HG03045 (cell line): ENCODE measurements at regions not wholly inside any gene's neighbourhood (a gene's known extent, or its start where the extent isn't known, plus 50 kb on each side); places are given as distances from the start of the nearest gene placed in this dataset.
"Not testable (repeated sequence)": the region's sequence is repeated elsewhere in the genome, so short reads cannot be mapped to it uniquely, and the experiment has no call there.

Experiments
- ATAC-seq: cut with Tn5 transposase; IDR thresholded peaks from one replicate; pipeline ENCODE4 v1.9.1; 2021; ENCODE audit warnings: mild to moderate bottlenecking, moderate library complexity; ENCODE audit not compliant: unreplicated experiment

DNA sequence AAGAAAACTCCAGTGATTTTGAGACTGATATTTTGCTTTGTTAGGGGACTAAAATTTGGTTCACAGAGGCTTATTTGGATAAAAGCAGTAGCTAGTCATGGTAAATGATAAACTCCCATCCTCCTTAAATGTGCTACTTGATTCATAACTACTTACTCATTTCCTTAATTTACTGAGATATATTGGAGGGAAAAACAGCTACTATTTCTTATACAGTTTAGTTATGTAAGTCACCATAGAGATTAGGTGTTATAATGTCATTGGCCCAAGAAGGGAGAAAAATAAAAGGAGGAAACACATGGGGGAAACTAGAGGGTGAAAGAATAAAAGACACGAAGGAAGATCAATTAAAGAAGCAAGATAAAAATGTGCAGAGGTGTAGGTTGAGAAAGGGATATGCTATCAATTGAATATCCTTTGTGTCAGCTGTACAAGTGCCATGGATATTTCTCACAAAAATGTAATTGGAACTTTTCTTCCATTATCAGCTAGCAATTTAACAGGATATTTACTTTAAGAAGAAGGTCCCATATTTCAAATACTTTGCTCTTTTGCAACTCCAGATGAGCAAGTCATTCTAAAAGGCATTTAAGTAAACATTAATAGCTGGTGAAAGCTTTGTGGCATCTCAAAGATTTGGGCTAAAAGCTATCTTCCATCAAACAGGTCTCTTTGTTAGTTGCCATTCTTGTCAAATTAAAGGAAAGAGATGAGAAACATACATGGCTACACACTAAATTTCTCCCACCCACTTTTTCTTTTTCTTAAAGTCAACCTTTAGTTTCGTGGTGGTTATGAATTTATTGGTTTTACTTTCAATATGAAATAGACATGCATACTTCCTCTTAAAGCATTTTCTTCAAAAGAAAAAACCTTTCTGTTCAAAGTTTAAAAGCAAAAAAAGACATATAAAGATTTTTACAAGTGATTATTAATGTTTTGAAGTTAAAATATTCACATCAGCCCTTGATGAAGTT, 439.5 kb downstream of the CCER1 start:
- ATAC-seq, result no peak

DNA sequence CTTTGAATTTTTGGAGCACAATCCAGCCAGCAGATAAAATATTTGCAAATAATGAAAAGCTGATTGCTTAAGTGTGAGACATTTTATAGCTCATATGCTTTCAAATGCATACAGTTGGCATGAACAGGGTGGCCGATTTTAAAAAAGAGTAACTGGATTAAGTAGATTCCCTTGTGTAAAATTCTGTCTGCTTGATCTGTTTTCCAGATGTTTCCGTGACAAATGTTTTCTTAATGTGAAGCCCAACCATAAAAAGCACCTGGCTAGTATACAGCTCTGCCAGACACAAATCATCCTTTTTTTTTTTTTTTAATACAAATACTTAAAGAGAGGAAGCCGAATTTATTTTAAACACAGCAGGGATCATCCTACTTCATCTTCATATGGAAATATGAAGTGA, 440.7 kb downstream of the CCER1 start:
- ATAC-seq, result no peak

DNA sequence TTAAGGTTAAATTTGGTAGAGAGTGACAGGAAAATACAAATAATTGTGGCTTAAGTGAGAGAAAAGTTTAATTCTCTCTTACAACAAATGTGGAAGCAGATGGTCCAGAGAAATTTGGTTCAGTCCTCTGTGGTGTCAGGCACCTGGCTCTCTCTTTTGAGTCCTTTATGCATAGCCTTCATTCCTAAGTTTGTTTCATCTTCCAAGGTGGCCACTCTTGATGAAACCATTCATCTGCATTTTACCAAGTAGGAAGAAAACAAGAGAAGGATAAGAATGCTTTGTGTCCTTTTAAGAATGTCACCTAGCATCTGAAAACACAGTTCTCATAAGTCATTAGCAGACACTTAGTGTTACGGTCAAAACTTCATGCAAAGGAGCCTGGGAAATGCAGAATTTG, 442.5 kb downstream of the CCER1 start:
- ATAC-seq, result no peak

DNA sequence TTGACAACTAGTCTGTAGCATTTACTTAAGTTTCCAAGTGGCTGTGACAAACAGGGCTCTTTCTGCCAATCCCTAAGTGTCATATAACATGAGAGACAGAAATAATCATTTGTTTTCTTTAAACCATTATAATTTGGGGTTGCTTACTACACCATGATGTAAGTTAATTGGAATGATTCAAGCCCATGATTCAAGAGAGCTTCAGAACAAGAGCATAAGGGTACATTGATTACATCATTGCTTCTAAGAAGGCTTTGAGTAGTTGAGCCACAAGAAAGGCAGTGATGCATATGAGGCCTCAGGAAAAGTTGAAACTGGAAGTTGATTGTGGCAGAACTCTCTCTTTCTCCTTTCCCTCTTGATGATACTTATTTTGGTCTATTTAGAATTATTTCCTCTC, 444.0 kb downstream of the CCER1 start:
- no peak for ATAC-seq

DNA sequence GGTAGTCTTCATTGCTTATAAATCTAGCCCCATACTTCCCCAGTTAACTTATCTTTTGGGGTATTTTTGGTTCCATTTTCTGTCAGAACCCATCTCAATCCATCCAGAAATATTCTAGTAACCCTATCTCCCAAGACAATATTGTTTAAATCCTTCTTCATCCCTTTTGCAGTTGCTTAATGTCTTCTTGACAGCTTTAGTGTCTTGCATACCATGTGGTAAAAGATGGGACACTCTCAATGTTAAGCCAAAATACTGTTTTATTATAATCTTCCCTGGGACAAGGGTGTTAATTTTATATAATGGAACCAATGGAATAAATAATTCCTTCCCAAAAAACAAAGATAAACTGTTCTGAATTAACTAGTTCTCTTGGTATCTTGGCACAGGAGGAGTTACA, 450.2 kb downstream of the CCER1 start:
- no peak for ATAC-seq

DNA sequence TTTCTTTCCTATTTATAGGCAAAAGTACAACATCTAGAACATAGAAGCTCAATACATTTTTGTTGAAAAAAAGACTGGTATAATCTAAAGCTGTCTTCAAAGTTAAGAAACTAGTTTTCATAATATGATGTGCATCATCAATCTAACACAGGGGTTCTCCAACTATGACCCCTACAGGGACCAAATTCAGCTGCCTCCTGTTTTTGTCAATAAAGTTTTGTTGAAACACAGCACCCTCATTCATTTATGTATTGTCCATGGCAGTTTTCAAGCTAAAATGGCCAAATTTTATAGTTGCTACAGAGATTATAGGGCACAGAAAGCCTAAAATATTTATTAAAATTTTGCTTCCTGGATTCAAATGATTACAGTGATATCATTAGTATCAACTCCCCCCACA, 452.9 kb downstream of the CCER1 start:
- ATAC-seq, result no peak

DNA sequence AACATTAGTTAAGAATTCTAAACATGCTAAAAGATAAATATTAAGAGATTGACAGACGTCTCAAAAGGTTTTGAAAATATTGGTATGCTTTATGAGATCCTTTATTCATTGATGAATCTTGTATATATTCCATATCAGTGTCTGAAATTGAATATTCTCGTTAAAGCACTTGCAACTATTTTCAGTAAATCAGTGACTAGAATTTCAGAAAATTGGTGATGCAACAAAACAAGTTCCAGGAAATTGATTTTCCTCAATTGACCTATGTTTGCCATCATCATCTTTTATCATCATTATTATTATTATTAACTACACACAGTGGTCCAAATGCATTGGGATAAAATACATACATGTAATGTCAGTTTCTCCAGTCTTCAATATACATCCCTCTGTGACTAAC, 453.6 kb downstream of the CCER1 start:
- no peak for ATAC-seq

DNA sequence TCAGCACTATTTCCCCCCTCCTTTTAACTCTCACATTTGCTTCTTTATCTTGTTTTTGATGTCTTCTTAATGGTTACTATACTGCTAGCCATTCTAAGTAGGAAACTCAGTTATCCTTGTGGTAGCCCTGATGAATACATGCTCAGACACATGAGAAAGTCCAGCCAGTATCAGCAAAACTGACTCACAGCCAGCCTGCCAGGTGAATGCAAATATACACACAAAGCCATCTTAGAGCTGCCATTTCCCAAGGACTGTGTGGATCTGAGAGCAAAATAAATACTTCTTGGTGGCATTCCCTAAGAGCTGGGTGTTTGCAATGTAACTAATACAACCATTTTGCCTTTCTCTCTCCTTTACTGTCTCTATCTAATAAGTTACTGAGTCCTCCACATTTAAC, 455.2 kb downstream of the CCER1 start:
- no peak for ATAC-seq

DNA sequence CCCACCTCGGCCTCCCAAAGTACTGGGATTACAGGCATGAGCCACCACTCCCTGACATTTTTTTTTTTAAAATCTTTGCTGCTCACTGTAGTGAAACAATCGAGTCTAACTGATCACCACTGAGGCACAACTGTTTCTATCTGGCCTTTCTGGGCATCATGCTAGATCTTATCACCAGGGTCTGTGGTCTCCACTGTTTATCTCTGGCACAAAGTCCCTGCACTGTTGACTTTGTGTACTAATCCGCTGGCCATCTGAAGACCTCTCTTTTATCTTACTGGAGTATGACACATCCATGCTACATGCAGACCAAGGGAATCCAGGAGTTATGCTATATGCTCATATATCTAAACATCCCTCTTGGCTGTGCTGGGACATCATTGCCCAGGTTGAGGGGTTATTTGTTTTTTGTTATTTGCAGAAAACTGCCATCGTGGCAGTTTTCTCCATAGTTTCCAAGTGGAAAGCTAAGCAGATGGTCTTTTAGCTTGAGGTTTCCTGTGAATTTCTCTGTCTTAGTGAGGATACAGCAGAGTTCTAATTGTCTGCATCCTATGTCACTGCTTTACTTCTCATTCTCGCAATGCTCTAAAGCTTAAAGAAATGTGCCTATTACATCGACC, 456.9 kb downstream of the CCER1 start:
- no peak for ATAC-seq

DNA sequence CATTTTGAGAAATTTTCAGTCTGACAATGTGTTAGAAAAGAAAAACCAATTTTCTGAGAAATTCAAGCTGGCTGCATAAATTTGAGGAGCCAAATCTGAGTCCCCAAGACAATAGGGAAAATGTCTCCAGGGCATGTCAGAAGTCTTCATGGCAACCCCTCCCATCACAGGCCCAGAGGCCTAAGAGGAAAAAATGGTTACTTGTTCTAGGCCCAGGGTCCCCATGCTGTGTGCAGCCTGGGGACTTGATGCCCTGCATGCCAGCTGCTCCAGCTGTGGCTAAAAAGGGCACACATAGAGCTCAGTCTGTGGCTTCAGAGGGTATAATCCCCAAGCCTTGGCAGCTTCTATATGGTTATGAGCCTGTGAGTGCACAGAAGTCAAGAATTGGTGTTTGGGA, 464.6 kb downstream of the CCER1 start:
- no peak for ATAC-seq

DNA sequence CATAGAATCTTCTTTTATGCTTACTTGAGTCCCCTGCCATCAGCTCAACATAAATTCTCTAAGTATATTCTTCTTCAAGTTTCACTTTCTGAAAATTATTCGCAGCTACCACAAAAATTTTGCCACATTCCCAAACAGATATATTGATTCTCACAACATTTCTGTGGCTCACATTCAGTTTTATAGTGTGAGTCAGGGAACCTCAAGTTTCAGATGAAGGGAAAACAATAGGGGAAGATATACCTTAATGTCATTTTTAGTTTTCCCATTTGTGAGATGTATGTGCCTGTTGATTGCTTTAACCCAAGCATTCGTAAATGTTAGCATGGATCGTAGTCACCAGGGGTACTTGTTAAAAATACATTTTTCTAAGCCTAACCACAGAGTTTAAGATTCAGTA, 465.8 kb downstream of the CCER1 start:
- ATAC-seq, result no peak

DNA sequence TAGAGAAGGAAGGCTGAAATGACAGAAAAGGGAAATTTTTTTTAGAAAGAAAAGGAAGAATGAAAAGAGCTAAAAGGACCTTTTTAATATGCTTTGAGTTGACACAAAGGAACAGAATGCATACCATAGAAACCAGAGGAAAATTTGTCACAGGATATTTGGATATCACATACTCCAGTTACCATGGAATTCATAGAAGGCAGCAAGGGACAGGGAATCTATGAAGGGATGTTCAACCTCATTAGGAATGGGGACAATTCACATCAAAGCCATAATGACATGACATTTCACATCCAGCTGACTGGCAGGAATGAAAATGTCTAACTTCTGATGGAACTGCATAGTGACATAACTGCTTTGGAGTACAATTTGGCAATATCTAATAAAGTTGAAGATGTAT, 469.4 kb downstream of the CCER1 start:
- no peak for ATAC-seq

DNA sequence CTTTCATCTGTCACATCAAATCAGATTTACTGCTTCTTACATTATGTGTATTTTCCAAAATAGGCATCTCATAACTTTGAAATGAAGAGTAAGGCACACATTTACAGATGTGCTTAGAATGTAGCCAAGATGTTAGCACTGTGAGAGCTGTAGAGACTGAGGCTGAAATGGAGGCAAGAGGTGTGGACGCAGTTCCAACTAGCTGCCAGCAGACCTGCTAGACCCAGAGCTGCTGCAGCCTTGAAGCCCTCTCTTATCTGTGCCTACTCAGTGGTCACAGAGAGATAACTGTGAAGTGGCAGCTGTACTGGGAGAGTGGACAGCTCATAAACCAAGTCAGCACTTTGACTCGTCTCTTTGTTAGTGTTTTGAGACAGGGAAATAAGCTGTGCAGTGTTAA, 470.9 kb downstream of the CCER1 start:
- no peak for ATAC-seq

DNA sequence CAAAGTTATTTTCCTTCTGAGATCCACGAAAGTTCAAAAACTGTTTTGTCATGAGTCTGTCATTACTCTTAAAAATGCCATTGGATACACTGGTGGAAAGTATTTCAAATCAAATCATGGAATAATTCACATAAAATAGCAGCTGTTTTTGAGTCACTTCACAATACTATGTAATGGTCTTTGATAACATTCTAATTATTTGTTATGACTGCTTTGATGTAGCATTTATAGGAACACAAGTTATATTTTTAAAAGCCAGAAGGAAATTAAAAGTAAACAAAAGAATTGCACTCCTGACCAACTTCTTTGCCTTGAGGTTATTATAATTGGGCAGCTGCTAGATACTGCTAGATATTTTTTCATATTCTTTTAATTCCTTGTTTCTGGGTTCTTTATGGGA, 473.2 kb downstream of the CCER1 start:
- ATAC-seq, result no peak

DNA sequence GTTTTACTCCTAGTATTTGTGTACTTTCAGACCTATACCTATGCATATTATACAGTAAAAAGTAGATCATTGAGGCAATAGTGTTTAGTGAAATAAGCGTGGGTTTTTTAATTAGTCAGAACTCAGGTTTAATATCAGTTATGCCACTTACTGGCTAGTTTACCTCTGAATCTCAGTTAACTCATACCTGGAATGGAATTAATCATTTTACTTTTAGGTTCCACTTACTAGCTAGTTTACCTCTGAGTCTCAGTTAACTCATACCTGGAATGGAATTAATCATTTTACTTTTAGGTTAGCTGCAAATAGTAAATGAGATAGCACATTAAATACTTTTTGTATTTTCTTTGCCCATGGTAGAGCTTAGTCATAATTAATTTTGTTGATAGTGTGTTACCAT, 475.7 kb downstream of the CCER1 start:
- ATAC-seq, result no peak

DNA sequence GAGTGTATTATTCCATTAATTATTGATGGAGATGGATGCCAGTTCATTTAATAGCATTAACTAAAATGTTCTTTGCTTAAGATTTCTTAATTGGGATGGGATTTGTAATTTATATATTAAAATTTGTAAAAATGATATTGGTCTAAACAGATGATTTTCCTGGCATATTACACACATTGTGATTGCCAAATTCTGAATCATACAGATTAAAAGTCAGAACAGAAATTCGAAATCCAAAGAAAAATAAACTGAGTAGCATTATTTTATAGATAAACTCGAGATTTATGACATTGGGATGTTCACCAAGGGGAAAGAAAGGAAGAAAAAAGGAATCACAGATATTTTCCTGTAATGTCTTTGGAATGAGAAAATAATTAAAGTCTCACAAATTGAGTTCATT, 481.1 kb downstream of the CCER1 start:
- no peak for ATAC-seq

DNA sequence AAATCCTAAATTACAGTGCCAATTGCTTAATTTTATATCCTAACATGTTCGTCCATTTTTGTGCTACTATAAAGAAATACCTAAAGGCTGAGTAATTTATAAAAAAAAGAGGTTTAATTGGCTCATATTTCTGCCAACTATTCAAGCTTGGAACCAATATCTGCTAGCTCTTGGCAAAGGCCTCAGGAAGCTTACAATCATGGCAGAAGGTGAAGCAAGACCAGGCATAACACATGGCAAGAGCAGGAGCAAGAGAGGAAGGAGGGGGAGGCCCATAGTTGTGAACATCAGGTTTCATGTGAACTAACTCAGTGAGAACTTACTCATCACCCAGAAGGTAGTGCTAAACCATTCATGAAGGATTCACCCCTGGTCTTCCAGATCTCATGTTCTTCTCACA, 494.3 kb downstream of the CCER1 start:
- ATAC-seq, result no peak

DNA sequence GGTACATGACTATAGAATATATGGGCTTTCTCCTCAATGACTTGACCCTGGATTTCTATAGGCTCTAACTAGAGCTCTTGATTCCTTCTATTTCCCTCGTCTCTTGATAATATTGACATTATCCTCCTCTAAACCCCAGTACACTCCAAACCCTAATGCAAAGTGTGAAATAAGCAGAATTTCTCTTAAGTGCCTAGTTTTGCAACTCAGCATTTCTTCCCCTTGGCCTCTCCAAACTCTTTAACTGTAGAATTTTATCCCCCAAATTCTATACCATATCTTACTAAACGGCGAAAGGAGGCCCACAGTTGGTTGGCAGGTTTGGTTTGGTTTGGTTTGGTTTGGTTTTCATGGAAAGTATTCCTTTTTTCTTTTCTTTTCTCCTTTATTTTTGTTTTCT, 498.7 kb downstream of the CCER1 start:
- ATAC-seq, result no peak

DNA sequence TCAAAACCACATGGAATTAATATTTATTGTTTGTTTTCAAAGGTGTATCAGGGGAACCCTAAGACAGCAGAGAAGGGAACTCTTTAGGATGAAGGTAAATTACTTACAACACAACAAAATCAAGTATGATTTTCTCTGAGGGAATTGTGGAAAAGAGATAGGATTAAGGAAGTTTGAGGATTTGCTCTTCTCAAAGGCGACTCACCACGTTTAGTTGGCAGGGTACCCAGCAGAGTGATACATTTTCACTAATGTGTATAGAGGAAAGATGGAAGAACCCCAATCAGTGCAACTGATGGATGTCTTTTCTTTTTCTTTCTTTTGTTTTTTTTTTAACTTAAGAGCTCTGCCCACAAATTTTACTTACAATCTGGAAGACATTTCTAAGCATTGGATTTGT, 499.2 kb downstream of the CCER1 start:
- no peak for ATAC-seq

DNA sequence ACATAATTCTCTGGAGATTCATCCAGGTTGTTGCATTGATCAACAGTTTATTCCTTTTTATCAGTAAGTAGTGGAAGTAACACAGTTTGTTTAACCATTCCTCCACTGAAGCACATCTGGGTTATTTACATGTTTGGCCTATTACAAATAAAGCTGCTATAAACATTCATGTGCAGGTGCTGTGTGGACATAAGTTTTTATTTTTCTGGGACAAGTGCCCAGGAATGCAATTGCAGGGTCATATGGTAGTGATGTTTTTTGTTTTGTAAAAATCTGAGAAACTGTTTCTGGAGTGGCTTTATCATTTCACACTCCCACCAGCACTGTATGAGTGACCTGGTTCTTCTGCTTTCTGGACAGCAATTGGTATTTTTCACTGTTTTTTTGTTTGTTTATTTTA, 505.4 kb downstream of the CCER1 start:
- ATAC-seq, result no peak

DNA sequence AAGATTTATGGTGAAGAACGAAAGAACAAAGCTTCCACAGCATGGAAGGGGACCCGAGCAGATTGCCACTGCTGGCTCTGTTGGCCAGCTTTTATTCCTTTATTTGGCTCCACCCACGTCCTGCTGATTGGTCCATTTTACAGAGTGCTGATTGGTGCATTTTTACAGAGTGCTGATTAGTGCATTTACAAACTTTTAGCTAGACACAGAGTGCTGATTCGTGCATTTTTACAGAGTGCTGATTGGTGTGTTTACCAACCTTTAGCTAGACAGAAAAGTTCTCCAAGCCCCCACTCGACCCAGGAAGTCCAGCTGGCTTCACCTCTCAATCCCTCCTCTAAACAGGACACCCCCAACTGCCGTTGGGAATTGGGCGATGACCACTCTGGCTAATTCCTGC, 511.5 kb downstream of the CCER1 start:
- ATAC-seq, result not testable (repeated sequence)

DNA sequence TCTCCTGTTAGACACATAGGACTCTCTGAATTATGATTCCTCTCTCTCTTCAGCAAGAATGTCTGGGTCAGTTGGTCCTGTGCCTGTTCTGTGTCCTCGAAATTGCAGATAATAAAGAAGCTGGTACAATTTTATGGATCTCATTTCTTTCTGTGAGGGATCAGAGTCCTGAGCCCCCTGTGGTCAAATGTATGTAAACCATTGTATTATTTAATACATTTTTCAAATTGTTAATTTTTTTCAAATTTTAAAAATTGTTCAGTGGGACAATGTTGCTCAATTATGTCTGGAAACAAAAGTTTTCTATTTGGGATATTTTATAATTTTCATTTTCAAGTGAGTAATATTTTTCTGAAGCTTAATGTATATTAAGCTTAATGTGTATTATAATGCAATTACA, 513.5 kb downstream of the CCER1 start:
- no peak for ATAC-seq

DNA sequence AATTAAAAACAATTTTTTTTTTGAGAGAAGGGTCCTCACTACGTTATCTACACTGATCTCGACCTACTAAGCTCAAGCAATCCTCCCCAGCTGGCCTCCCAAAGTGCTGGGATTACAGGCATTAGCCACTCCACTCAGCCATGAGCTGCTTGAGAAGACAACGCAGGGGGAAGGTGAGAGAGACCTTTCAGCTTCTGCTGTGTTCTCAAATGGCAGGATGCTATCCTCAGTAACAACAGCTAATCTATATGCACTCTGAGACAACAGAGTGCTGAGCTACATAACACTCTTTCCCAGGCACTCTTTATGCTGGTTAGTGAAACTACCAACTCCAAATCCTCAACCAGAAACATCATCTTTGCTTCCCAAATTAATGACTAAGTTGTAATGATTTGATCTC, 526.1 kb downstream of the CCER1 start:
- ATAC-seq, result no peak
